ENCODE measurements at regions not wholly inside any gene's neighbourhood (a gene's known extent, or its start where the extent isn't known, plus 50 kb on each side); places are given as distances from the start of the nearest gene placed in this dataset.

- no peak for TF ChIP-seq ZNF510 (CRISPR knock-in tag; IDR thresholded peaks at IDR 0.05; ENCODE audit: low read depth)
- TF ChIP-seq ZFX (CRISPR knock-in tag; IDR thresholded peaks at IDR 0.05; ENCODE audit: low read depth) = no peak
- no peak for TF ChIP-seq ZNF75D (CRISPR knock-in tag; IDR thresholded peaks at IDR 0.05; ENCODE audit: borderline replicate concordance)
- TF ChIP-seq CTCF (CRISPR knock-in tag; IDR thresholded peaks at IDR 0.05) = no peak
- TF ChIP-seq HMGXB4 (CRISPR knock-in tag; IDR thresholded peaks at IDR 0.05; ENCODE audit: borderline replicate concordance in 1 of 2, low read depth in 1 of 2) = no peak
- TF ChIP-seq STAT5B (CRISPR knock-in tag; IDR thresholded peaks at IDR 0.05) = no peak
- no peak for TF ChIP-seq ZNF274 (CRISPR knock-in tag; IDR thresholded peaks at IDR 0.05)
- no peak for TF ChIP-seq ZNF761 (CRISPR knock-in tag; conservative IDR thresholded peaks at IDR 0.05)
- no peak for TF ChIP-seq ZNF142 (CRISPR knock-in tag; IDR thresholded peaks at IDR 0.05)
- TF ChIP-seq ETS1 (CRISPR knock-in tag; IDR thresholded peaks at IDR 0.05) = no peak
- TF ChIP-seq JUND (CRISPR knock-in tag; IDR thresholded peaks at IDR 0.05) = no peak
Measured at GRCh38 chr2:204363513-204363912, 181.8 kb upstream of the PARD3B start.
